ENCODE measurements at regions not wholly inside any gene's neighbourhood (a gene's known extent, or its start where the extent isn't known, plus 50 kb on each side); places are given as distances from the start of the nearest gene placed in this dataset.

- no peak for DNase-seq
These were observed 58.5 kb upstream of the RAB27B start for GRCh38 chr18:54769526-54770464.

- DNase-seq = peak; percentile 79
These were observed 56.2 kb upstream of the RAB27B start for GRCh38 chr18:54772056-54772455.

GRCh38 chr18:54774423-54774822 is 53.9 kb upstream of the RAB27B start:
- DNase-seq = no peak

- peak; percentile 93 for DNase-seq
These were observed 53.2 kb upstream of the RAB27B start for GRCh38 chr18:54774981-54775665.

GRCh38 chr18:54775686-54776085 is 52.6 kb upstream of the RAB27B start:
- no peak for DNase-seq

- DNase-seq = no peak
These were observed 51.8 kb upstream of the RAB27B start for GRCh38 chr18:54776282-54776977.

GRCh38 chr18:54777118-54777791 is 51.0 kb upstream of the RAB27B start:
- no peak for DNase-seq

GRCh38 chr18:54777989-54778388 is 50.3 kb upstream of the RAB27B start:
- no peak for DNase-seq
